NAMALWA (cell line): ENCODE measurements at regions not wholly inside any gene's neighbourhood (a gene's known extent, or its start where the extent isn't known, plus 50 kb on each side); places are given as distances from the start of the nearest gene placed in this dataset.

Source experiments
- DNase-seq: peaks from one replicate; pipeline ENCODE4 v3.0.0-alpha.2; 2015; ENCODE audit warnings: low spot score

DNA sequence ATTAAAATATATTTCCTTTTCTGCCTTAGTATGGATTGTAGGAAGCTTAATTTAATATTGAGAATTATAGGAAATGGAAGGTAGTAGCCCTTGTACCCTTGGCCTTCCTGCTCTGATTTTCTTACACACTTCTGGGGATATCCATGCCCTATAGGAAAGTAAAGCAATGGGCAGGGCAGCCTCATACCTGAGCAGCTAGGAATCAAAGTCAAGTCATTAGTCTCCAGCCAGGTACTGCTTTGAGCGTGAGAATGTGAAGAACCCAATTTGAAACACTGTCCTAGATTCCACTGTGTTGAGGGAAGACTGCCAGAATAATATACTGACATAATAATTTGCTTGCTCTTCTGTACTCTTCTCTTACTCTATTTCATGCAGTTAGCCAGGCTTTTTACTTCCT, 51.0 kb upstream of the L3MBTL3 start:
- no peak for DNase-seq

- DNase-seq: no peak
Measured at GRCh38 chr6:129966125-129966524, 52.3 kb upstream of the L3MBTL3 start.

DNA sequence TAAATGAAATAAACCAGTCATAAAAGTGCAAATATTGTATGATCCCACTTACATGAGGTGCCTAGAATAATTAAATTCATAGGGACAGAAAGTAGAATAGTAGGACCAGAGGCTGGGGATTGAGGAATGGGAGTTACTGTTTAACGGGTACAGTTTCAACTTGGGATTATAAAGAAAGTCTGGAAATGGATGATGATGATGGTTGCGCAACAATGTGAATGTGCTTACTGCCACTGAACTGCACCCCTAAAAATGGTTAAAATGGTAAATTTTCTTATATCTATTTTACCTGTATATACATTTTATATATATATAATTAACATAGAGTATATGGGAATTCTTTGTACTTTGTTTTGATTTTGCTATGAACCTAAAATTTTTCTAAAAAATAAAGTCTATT, 53.3 kb upstream of the L3MBTL3 start:
- DNase-seq: no peak

DNA sequence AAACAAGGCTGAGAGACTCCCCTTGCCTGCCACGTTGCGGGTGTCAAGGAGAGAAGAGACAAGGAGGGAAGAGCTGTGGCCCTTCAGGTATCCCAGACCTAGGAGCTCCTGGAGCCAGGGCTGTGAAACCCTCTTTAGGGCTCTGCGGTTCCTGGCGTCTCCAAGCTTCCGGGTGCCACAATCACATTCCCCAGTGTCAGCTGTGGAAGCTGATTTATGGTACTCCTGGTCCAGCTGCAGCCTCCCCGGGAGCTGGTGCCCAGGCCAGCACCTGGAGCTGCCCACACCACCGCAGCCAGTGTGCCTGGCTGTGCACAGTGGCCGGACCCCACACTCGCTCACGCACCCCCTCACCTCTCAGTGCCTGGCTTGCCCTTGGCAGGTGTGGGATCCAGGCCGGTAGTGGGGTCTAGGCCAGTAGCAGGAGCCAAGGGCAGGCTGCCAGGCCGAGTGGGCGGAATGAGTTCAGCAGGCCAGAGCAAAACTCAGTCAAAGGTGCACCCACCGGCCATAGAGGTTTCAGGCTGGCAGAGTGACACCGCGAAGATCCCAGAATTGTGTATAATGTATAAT, 58.9 kb upstream of the L3MBTL3 start:
- DNase-seq: no peak

GRCh38 chr6:129957941-129958898, 60.2 kb upstream of the L3MBTL3 start:
- no peak for DNase-seq

- no peak for DNase-seq
Measured at GRCh38 chr6:129955584-129955983, 62.8 kb upstream of the L3MBTL3 start.

GRCh38 chr6:129954749-129955431, 63.5 kb upstream of the L3MBTL3 start:
- DNase-seq: no peak

DNA sequence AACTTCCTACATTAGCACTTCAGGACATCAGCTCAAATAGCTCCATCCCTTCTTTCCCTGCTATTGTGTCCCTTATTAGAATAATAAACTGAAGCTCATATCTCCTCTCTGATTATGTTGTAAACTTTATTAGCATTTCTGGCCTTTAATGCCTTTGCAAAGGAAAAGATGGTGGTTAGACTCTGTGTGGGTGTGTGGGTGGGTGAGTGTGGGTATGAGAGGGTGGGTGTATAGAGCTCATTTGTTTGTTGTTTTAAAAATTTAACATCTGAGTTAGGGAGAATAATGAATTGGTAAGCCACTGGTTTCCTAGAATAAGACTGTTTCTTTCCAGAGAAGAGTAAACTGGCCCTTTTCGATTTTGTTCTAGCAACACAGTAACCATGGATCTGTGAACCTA, 70.6 kb upstream of the L3MBTL3 start:
- no peak for DNase-seq

- DNase-seq: no peak
Measured at GRCh38 chr6:129946439-129947140, 71.8 kb upstream of the L3MBTL3 start.

DNA sequence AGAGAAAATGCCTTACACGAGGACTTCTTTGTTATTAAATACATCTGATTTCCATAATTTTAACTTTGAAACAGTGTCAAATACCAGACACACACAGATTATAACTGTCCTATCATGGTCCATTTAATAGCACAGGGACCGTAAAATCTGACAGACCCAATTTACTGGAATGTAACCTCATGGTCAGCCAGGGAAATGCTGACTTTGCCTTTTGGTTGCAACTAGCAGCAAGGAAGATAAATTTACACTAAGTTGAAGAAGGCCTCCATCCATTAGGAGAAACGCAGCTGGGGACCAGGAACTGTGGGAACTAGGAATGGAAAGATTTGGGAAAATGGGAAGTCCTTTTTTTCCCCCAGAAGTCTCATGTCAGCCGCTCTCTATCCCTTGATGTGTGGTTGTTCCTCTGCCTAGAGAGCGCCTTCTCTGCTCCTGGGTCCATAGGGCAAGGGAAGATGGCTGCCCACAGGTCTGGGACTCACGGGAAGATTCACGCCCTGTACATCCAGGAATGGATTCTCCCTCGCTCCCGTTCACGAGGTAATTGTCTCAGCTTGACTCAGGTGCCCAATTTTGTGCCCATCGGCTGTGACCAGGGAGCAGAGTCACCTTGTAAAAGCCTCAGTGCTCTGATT, 74.6 kb upstream of the L3MBTL3 start:
- no peak for DNase-seq

DNA sequence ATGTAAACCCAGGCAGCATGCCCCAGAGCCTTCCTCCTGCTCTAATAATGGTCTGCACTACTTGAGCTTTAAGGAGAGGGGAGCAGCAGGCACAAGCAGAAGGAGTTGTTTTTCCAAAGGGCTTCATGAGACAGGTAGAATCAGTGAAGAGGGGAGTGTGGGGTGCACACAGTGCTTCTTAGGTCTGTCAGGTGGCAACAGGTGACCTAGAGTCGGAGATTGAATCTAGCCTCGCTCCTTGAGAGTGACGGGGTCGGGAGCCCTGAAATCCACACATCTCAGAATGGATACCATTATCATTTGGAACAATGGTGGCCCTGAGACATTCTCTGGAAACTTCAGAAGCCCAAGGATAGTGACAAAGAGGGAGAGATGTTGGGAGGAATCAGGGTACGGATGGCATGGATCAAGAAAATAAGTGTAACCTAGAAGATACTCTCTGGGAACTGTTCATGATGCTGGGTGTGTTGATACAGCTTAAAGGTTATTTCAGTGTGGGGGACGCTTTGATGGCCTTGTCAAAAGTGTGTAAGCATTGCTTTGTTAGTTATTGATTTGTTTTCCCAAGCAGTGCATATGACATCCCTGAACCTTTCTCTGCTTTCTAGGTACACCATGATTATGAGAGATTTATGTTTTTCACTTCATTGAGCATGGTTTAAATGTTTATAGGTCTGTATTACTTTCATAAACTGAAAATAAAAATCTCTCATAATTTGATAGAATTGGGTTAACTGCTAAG, 77.8 kb upstream of the L3MBTL3 start:
- no peak for DNase-seq

GRCh38 chr6:129938249-129939020, 77.3 kb upstream of the TMEM244 start:
- no peak for DNase-seq

DNA sequence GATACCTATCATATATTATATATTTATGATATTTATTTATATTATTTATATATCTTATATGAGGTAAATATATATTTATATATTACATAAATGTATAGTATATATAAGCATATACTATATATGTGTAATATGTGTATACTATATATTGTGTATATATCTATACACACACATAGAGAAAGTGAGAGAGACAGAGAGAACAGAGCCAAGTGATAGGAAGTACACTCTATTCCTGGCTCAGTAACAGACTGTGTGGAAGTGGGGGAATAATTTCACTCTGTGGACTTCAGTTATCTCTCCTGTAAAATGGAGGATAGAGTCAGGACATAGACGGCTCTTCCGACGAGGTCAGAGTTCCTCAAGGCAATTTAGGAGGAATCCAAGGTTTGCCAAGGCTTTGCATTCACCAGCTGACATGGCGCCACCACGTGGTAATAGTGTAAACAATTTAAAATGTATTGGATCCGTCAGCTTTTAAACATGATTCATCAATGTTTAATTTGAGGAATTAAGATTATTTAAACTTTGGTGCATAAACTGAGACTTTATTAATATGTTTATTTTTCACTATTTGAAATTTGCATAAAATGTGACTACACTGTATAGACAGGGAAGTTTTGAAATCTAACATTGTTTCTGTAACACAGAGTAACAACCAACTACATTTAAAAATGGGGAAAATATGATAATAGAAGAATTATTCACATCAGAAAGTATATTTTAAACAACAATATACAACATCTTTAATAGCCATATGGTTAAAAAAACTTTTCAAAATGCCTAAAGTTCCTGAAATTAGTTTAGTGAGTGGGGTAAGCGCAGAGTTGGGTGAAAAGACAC, 75.4 kb upstream of the TMEM244 start:
- DNase-seq: peak; percentile 78

DNA sequence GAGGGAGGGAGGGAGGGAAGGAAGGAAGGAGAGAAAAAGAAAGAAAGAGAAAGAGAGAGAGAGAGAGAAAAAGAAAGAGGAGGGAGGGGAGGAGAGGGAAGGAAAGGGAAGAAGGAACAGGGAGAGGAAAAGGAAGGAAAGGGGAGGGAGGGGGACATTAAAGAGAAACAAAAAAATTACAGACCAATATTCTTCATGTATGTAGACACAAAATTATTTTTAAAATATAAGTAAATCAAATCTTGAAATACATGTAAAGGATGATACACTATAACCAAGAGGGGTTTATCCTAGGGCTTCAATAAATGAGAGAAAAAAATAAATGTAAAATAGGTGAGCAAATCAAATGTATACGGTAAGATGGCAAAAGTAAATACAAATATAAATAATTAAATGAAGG, 71.2 kb upstream of the TMEM244 start:
- DNase-seq: no peak

- no peak for DNase-seq
Measured at GRCh38 chr6:129929433-129929832, 68.3 kb upstream of the TMEM244 start.

GRCh38 chr6:129923530-129924250, 62.6 kb upstream of the TMEM244 start:
- no peak for DNase-seq

- no peak for DNase-seq
Measured at GRCh38 chr6:129921169-129921817, 60.2 kb upstream of the TMEM244 start.

DNA sequence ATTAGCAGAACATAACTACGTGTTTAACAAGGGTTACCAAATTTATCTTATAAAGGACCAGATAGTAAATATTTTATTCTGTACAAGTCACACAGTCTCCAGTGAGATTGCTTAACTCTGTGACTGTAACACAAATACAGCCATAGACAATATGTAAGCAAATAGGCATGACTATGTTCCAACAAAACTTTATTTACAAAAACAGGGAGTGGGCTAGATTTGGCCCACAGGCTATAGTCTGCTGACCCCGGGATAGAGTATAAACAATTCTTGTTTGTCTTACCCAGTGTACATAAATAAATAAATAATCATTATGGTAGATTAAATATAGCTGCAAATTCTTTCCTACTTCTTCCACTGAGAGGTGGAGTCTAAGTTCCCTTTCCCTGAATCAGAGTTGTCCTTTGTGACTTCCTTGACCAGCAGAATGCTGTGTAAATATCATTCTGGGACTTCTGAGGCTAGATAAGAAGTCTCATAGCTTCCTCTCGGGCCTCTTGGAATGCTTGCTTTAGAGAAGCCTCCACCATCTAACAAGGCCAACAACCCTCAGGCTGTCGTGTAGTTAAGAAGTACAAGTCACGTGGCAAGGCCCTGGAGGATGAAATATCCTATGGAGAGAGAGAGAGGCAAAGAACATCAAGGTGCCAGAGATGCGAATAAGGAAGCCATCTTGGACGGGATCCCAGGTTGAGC, 59.1 kb upstream of the TMEM244 start:
- no peak for DNase-seq
